Fibroblast of the aortic adventitia (primary cell): ENCODE measurements at regions not wholly inside any gene's neighbourhood (a gene's known extent, or its start where the extent isn't known, plus 50 kb on each side); places are given as distances from the start of the nearest gene placed in this dataset.

ENCODE experiments used
- DNase-seq: peaks from one replicate; pipeline ENCODE4 v3.0.0-alpha.2; 2010; ENCODE audit warnings: low read depth
- H3K4me3 ChIP-seq: 2 replicates; pipeline ENCODE4 v1.5.1; 2011; ENCODE audit warnings: low read depth, mild to moderate bottlenecking, control low read depth, low read length, moderate library complexity
- CTCF ChIP-seq: IDR thresholded peaks from 2 replicates; pipeline ENCODE4 v1.5.1; 2011; ENCODE audit warnings: mild to moderate bottlenecking, low read length, control low read depth, inconsistent platforms; ENCODE audit not compliant: insufficient read depth

GRCh38 chr10:130387936-130388580, 251.9 kb downstream of the GLRX3 start:
- TF ChIP-seq CTCF = no peak
- DNase-seq = no peak
- H3K4me3 ChIP-seq = no peak overlapping the region

GRCh38 chr10:130388746-130389145, 252.6 kb downstream of the GLRX3 start:
- no peak for TF ChIP-seq CTCF
- no peak overlapping the region for H3K4me3 ChIP-seq
- no peak for DNase-seq

- no peak overlapping the region for H3K4me3 ChIP-seq
- DNase-seq = no peak
- TF ChIP-seq CTCF = no peak
Observed at GRCh38 chr10:130389906-130390305, 253.7 kb downstream of the GLRX3 start.

- no peak for DNase-seq
- H3K4me3 ChIP-seq = no peak overlapping the region
- TF ChIP-seq CTCF = no peak
Observed at GRCh38 chr10:130392031-130392430, 255.8 kb downstream of the GLRX3 start.

GRCh38 chr10:130393342-130393741, 257.2 kb downstream of the GLRX3 start:
- no peak for TF ChIP-seq CTCF
- no peak overlapping the region for H3K4me3 ChIP-seq
- DNase-seq = no peak

GRCh38 chr10:130394832-130395231, 258.6 kb downstream of the GLRX3 start:
- DNase-seq = no peak
- no peak for TF ChIP-seq CTCF
- H3K4me3 ChIP-seq = no peak overlapping the region
